HEK293 (cell line): ENCODE measurements at regions not wholly inside any gene's neighbourhood (a gene's known extent, or its start where the extent isn't known, plus 50 kb on each side); places are given as distances from the start of the nearest gene placed in this dataset.

Experiments
- CTCF ChIA-PET: fragments of 350-600 bp; formaldehyde crosslinking; extraction: SDS; loops from one replicate; lab custom pipeline; 2021; ENCODE audit warnings: antibody characterized with exemption; lab: Yijun Ruan, JAX
- POLR2A ChIA-PET: fragments of 300-600 bp; formaldehyde crosslinking; extraction: SDS; loops from one replicate; lab custom pipeline; 2020; ENCODE audit warnings: antibody characterized with exemption, inconsistent platforms; lab: Yijun Ruan, JAX
- H3K27ac ChIP-seq: fragments of 200-500 bp; sonication (Bioruptor generic); 2 replicates; pipeline ENCODE4 v1.5.1; 2014; ENCODE audit warnings: low read depth, low read length, control low read depth, inconsistent platforms; ENCODE audit errors: extremely low read depth
- H3K36me3 ChIP-seq, 2 experiments: fragments of 200-500 bp in 1 of 2; sonication (Bioruptor generic) in 1 of 2; 1 replicate in 1 of 2; 2 replicates in 1 of 2; pipeline ENCODE4 v1.5.1; 2014 to 2017; ENCODE audit warnings: inconsistent platforms in 2 of 2, low read length in 2 of 2; ENCODE audit not compliant: control insufficient read depth in 2 of 2, insufficient read depth in 1 of 2
- H3K4me1 ChIP-seq: fragments of 200-500 bp; sonication (Bioruptor generic); 2 replicates; pipeline ENCODE4 v1.5.1; 2014; ENCODE audit warnings: mild to moderate bottlenecking, low read length, inconsistent platforms; ENCODE audit not compliant: control insufficient read depth, insufficient read depth
- H3K4me3 ChIP-seq: 2 replicates; pipeline ENCODE4 v1.5.1; 2011; ENCODE audit warnings: low read depth, mild to moderate bottlenecking, control low read depth, low read length, moderate library complexity
- H3K9me3 ChIP-seq: fragments of 200-500 bp; sonication (Bioruptor generic); 2 replicates; pipeline ENCODE4 v1.5.1; 2014; ENCODE audit warnings: low read depth, low read length, inconsistent platforms; ENCODE audit not compliant: control insufficient read depth, insufficient read depth
- FEZF1 ChIP-seq: fragments of 450-650 bp; formaldehyde crosslinking; IDR thresholded peaks from 2 replicates; pipeline ENCODE4 v1.5.1; 2016; ENCODE audit warnings: missing biosample characterization, missing genetic modification characterization
- HOXD13 ChIP-seq: sonication (generic); formaldehyde crosslinking; IDR thresholded peaks from 2 replicates; pipeline ENCODE4 v1.8.0; 2022; ENCODE audit warnings: missing genetic modification reagents, borderline replicate concordance
- PRDM10 ChIP-seq: fragments of 450-650 bp; formaldehyde crosslinking; IDR thresholded peaks from 2 replicates; pipeline ENCODE4 v1.5.1; 2016; ENCODE audit warnings: missing biosample characterization, missing genetic modification characterization
- REPIN1 ChIP-seq: fragments of 450-650 bp; formaldehyde crosslinking; IDR thresholded peaks from 2 replicates; pipeline ENCODE4 v1.5.1; 2017; ENCODE audit warnings: missing biosample characterization, missing genetic modification characterization, low read depth
- SP2 ChIP-seq: fragments of 450-650 bp; formaldehyde crosslinking; IDR thresholded peaks from 2 replicates; pipeline ENCODE4 v1.5.1; 2016; ENCODE audit warnings: missing biosample characterization, missing genetic modification characterization
- SP7 ChIP-seq: fragments of 450-650 bp; formaldehyde crosslinking; IDR thresholded peaks from 2 replicates; pipeline ENCODE4 v1.5.1; 2016; ENCODE audit warnings: missing biosample characterization, missing genetic modification characterization
- YY2 ChIP-seq: fragments of 450-650 bp; formaldehyde crosslinking; IDR thresholded peaks from 2 replicates; pipeline ENCODE4 v1.5.1; 2016; ENCODE audit warnings: missing biosample characterization, missing genetic modification characterization
- ZBTB49 ChIP-seq: fragments of 450-650 bp; formaldehyde crosslinking; IDR thresholded peaks from 2 replicates; pipeline ENCODE4 v1.5.1; 2016; ENCODE audit warnings: missing biosample characterization, missing genetic modification characterization, low read depth
- ZBTB7A ChIP-seq: fragments of 450-650 bp; formaldehyde crosslinking; IDR thresholded peaks from 2 replicates; pipeline ENCODE4 v1.5.1; 2016; ENCODE audit warnings: low read depth, missing biosample characterization, missing genetic modification characterization
- ZFP3 ChIP-seq: fragments of 450-650 bp; formaldehyde crosslinking; IDR thresholded peaks from 2 replicates; pipeline ENCODE4 v1.5.1; 2016; ENCODE audit warnings: low read depth, missing biosample characterization, missing genetic modification characterization
- ZFP37 ChIP-seq: fragments of 450-650 bp; formaldehyde crosslinking; IDR thresholded peaks from 2 replicates; pipeline ENCODE4 v1.5.1; 2016; ENCODE audit warnings: missing biosample characterization, missing genetic modification characterization
- ZIC2 ChIP-seq: fragments of 450-650 bp; formaldehyde crosslinking; IDR thresholded peaks from 2 replicates; pipeline ENCODE4 v1.5.1; 2016; ENCODE audit warnings: missing biosample characterization, missing genetic modification characterization
- ZNF16 ChIP-seq: fragments of 450-650 bp; formaldehyde crosslinking; IDR thresholded peaks from 2 replicates; pipeline ENCODE4 v1.5.1; 2016; ENCODE audit warnings: low read depth, missing biosample characterization, missing genetic modification characterization
- ZNF211 ChIP-seq: fragments of 450-650 bp; formaldehyde crosslinking; IDR thresholded peaks from 2 replicates; pipeline ENCODE4 v1.5.1; 2016; ENCODE audit warnings: low read depth, missing biosample characterization, missing genetic modification characterization
- ZNF248 ChIP-seq: fragments of 450-650 bp; formaldehyde crosslinking; IDR thresholded peaks from 2 replicates; pipeline ENCODE4 v1.5.1; 2017; ENCODE audit warnings: missing biosample characterization, missing genetic modification characterization
- ZNF335 ChIP-seq: fragments of 450-650 bp; formaldehyde crosslinking; conservative IDR thresholded peaks from 2 replicates; pipeline ENCODE4 v1.5.1; 2016; ENCODE audit warnings: missing biosample characterization, missing genetic modification characterization
- ZNF37A ChIP-seq: fragments of 450-650 bp; IDR thresholded peaks from 2 replicates; pipeline ENCODE4 v1.5.1; 2018; ENCODE audit warnings: missing biosample characterization, missing genetic modification characterization
- ZNF514 ChIP-seq: fragments of 450-650 bp; formaldehyde crosslinking; IDR thresholded peaks from 2 replicates; pipeline ENCODE4 v1.5.1; 2016; ENCODE audit warnings: missing biosample characterization, missing genetic modification characterization
- ZNF555 ChIP-seq: fragments of 450-650 bp; formaldehyde crosslinking; conservative IDR thresholded peaks from 2 replicates; pipeline ENCODE4 v1.5.1; 2017; ENCODE audit warnings: missing biosample characterization, mild to moderate bottlenecking, missing genetic modification characterization, inconsistent platforms
- ZNF623 ChIP-seq: fragments of 450-650 bp; formaldehyde crosslinking; IDR thresholded peaks from 2 replicates; pipeline ENCODE4 v1.5.1; 2016; ENCODE audit warnings: missing biosample characterization, missing genetic modification characterization
- ZNF639 ChIP-seq: fragments of 450-650 bp; formaldehyde crosslinking; IDR thresholded peaks from 2 replicates; pipeline ENCODE4 v1.5.1; 2016; ENCODE audit warnings: missing biosample characterization, missing genetic modification characterization
- ZNF660 ChIP-seq: fragments of 450-650 bp; IDR thresholded peaks from 2 replicates; pipeline ENCODE4 v1.5.1; 2018; ENCODE audit warnings: missing biosample characterization, mild to moderate bottlenecking, missing genetic modification characterization
- ZNF670 ChIP-seq: fragments of 450-650 bp; formaldehyde crosslinking; IDR thresholded peaks from 2 replicates; pipeline ENCODE4 v1.5.1; 2016; ENCODE audit warnings: missing biosample characterization, missing genetic modification characterization, low read depth
- ZNF701 ChIP-seq: fragments of 450-650 bp; formaldehyde crosslinking; IDR thresholded peaks from 2 replicates; pipeline ENCODE4 v1.5.1; 2016; ENCODE audit warnings: missing biosample characterization, missing genetic modification characterization
- ZNF704 ChIP-seq: fragments of 450-650 bp; formaldehyde crosslinking; IDR thresholded peaks from 2 replicates; pipeline ENCODE4 v1.5.1; 2016; ENCODE audit warnings: missing biosample characterization, missing genetic modification characterization
- ZNF791 ChIP-seq: fragments of 450-650 bp; formaldehyde crosslinking; IDR thresholded peaks from 2 replicates; pipeline ENCODE4 v1.5.1; 2016; ENCODE audit warnings: missing biosample characterization, missing genetic modification characterization
- ZSCAN23 ChIP-seq: fragments of 450-650 bp; formaldehyde crosslinking; IDR thresholded peaks from 2 replicates; pipeline ENCODE4 v1.5.1; 2016; ENCODE audit warnings: missing biosample characterization, missing genetic modification characterization
- ZXDB ChIP-seq: fragments of 450-650 bp; formaldehyde crosslinking; IDR thresholded peaks from 2 replicates; pipeline ENCODE4 v1.5.1; 2016; ENCODE audit warnings: missing biosample characterization, missing genetic modification characterization

GRCh38 chrX:148204195-148204594 is 223.1 kb downstream of the FMR1NB start:
- TF ChIP-seq PRDM10 (no peak), ZNF248 (tag by site-specific recombination) (no peak), ZNF704 (tag by site-specific recombination) (no peak), SP7 (no peak), ZIC2 (tag by site-specific recombination) (no peak), ZNF335 (no peak), YY2 (tag by site-specific recombination) (no peak), ZXDB (tag by site-specific recombination) (no peak), ZNF514 (tag by site-specific recombination) (no peak), ZBTB7A (tag by site-specific recombination) (no peak), ZNF701 (tag by site-specific recombination) (no peak), ZNF791 (no peak), SP2 (tag by site-specific recombination) (no peak), ZNF639 (no peak), ZSCAN23 (tag by site-specific recombination) (no peak)
- Histone ChIP-seq H3K4me1 (no peaks in the 10 kb centered on the region), H3K27ac (no peak overlapping the region), H3K4me3 (no peak overlapping the region), H3K9me3 (no peaks in the 10 kb centered on the region), H3K36me3 (no peaks in the 10 kb centered on the region)
- CTCF ChIA-PET = no interaction called here
- POLR2A ChIA-PET = no interaction called here

GRCh38 chrX:148214786-148215185 is 233.6 kb downstream of the FMR1NB start:
- TF ChIP-seq ZNF660 = no peak
- no peak for TF ChIP-seq ZNF37A (tag by site-specific recombination)
- TF ChIP-seq ZFP3 (tag by site-specific recombination) = no peak
- Histone ChIP-seq H3K36me3 (no peaks in the 10 kb centered on the region), H3K27ac (no peak overlapping the region), H3K4me1 (no peaks in the 10 kb centered on the region), H3K9me3 (no peaks in the 10 kb centered on the region), H3K4me3 (no peak overlapping the region)
- CTCF ChIA-PET = no interaction called here
- POLR2A ChIA-PET = no interaction called here

GRCh38 chrX:148215726-148216125 is 234.6 kb downstream of the FMR1NB start:
- Histone ChIP-seq H3K36me3 (no peaks in the 10 kb centered on the region), H3K27ac (no peak overlapping the region), H3K9me3 (no peaks in the 10 kb centered on the region), H3K4me1 (no peaks in the 10 kb centered on the region), H3K4me3 (no peak overlapping the region)
- ChIA-PET POLR2A (no interaction called here), CTCF (no interaction called here)
- TF ChIP-seq FEZF1 (tag by site-specific recombination) = no peak
- TF ChIP-seq ZBTB49 (tag by site-specific recombination) = no peak
- no peak for TF ChIP-seq ZXDB (tag by site-specific recombination)
- TF ChIP-seq HOXD13 (CRISPR knock-in tag) = no peak
- no peak for TF ChIP-seq ZNF211 (tag by site-specific recombination)
- TF ChIP-seq ZNF670 (tag by site-specific recombination) = no peak
- TF ChIP-seq ZNF623 = no peak
- TF ChIP-seq ZNF660 = no peak
- TF ChIP-seq ZNF16 (tag by site-specific recombination) = no peak
- TF ChIP-seq ZFP37 (tag by site-specific recombination) = no peak
- no peak for TF ChIP-seq REPIN1 (tag by site-specific recombination)
- no peak for TF ChIP-seq ZNF555 (tag by site-specific recombination)
